ENCODE measurements at regions not wholly inside any gene's neighbourhood (a gene's known extent, or its start where the extent isn't known, plus 50 kb on each side); places are given as distances from the start of the nearest gene placed in this dataset.

DNA sequence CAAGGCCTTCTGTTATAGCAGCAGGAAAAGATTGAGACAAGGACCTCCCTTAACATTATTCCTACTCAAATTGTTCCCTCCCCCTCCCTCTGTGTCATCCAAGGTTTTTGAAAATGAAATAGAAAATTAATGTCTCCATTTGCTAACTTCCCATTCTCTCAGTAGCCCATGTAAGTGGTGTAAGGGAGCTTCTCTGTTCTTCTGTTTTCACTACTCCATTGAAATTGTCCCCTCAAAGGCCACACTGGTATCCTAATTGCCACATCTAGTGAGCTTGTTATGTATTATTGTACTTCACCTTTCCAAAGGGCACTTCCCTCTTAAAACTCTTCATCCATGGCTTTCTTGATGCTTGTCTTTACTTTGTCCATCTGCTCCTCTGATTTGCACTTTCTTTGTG, 131.2 kb upstream of the PIK3R1 start:
- Histone ChIP-seq H3K9ac (replicated peaks; ENCODE audit: extremely low read depth, insufficient read depth, low read length) (no peak overlapping the region), H4K20me1 (replicated peaks; ENCODE audit: control insufficient read depth, extremely low read depth, insufficient read depth, low read length) (no peaks in the 10 kb centered on the region), H3K4me2 (ENCODE audit: insufficient read depth, low read length) (no peak overlapping the region), H3K27ac (ENCODE audit: insufficient read depth, low read depth, low read length) (no peak overlapping the region), H3K27me3 (ENCODE audit: control insufficient read depth in 2 of 2, insufficient read depth in 2 of 2, low read length in 2 of 2) (no peaks in the 10 kb centered on the region), H2AFZ (ENCODE audit: low read depth, low read length) (no peak overlapping the region), H3K79me2 (ENCODE audit: control insufficient read depth, insufficient read depth, low read length) (no peaks in the 10 kb centered on the region), H3K4me1 (ENCODE audit: control insufficient read depth, extremely low read depth, insufficient read depth, low read length) (peaks cover 10% of the 10 kb centered on the region), H3K9me3 (replicated peaks; ENCODE audit: control insufficient read depth, insufficient read depth, low read length) (no peaks in the 10 kb centered on the region), H3K4me3 (replicated peaks in 1 of 3; ENCODE audit: insufficient read depth in 1 of 3, low read depth in 1 of 3, low read length in 3 of 3) (no peak overlapping the region), H3K36me3 (ENCODE audit: control insufficient read depth in 2 of 2, extremely low read depth in 1 of 2, insufficient read depth in 2 of 2, low read length in 2 of 2) (no peaks in the 10 kb centered on the region), H3K9me1 (replicated peaks; ENCODE audit: control insufficient read depth, extremely low read depth, insufficient read depth, low read length) (no peaks in the 10 kb centered on the region)
- no TSS peak for BruUV-seq (replicated peaks)
- intact Hi-C loops (cut with micrococcal nuclease): no loop called here
- dilution Hi-C loops (cut with MboI; ENCODE audit: extremely low pct_ligation_motif_present, low sequenced_read_pairs): no loop called here
- ChIA-PET CTCF (no interaction called here), POLR2A (no interaction called here)
- no peak for TF ChIP-seq GATA2 (IDR thresholded peaks at IDR 0.05; ENCODE audit: insufficient read depth, insufficient read length, low read depth, low read length)
- TF ChIP-seq EZH2 (IDR thresholded peaks at IDR 0.05; ENCODE audit: borderline replicate concordance, low read depth, low read length, severe bottlenecking): no peak
- no peak for TF ChIP-seq POLR2AphosphoS5 (IDR thresholded peaks at IDR 0.05; ENCODE audit: insufficient read depth, low read depth, low read length)
- TF ChIP-seq FOS (IDR thresholded peaks at IDR 0.05; ENCODE audit: borderline replicate concordance, insufficient read depth, low read length): no peak
- TF ChIP-seq POLR2A (IDR thresholded peaks at IDR 0.05; ENCODE audit: low read depth, low read length): no peak
- TF ChIP-seq MYC (IDR thresholded peaks at IDR 0.05; ENCODE audit: low read depth, low read length): no peak
- TF ChIP-seq, protein P1, sequence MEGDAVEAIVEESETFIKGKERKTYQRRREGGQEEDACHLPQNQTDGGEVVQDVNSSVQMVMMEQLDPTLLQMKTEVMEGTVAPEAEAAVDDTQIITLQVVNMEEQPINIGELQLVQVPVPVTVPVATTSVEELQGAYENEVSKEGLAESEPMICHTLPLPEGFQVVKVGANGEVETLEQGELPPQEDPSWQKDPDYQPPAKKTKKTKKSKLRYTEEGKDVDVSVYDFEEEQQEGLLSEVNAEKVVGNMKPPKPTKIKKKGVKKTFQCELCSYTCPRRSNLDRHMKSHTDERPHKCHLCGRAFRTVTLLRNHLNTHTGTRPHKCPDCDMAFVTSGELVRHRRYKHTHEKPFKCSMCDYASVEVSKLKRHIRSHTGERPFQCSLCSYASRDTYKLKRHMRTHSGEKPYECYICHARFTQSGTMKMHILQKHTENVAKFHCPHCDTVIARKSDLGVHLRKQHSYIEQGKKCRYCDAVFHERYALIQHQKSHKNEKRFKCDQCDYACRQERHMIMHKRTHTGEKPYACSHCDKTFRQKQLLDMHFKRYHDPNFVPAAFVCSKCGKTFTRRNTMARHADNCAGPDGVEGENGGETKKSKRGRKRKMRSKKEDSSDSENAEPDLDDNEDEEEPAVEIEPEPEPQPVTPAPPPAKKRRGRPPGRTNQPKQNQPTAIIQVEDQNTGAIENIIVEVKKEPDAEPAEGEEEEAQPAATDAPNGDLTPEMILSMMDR (IDR thresholded peaks at IDR 0.05; ENCODE audit: extremely low read depth in 1 of 2, insufficient read depth in 1 of 2, low read depth in 1 of 2, low read length in 2 of 2): no peak
- TF ChIP-seq JUN (IDR thresholded peaks at IDR 0.05; ENCODE audit: borderline replicate concordance, insufficient read depth, insufficient read length, low read depth): no peak
- TF ChIP-seq, protein P2, sequence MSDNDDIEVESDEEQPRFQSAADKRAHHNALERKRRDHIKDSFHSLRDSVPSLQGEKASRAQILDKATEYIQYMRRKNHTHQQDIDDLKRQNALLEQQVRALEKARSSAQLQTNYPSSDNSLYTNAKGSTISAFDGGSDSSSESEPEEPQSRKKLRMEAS (IDR thresholded peaks at IDR 0.05; ENCODE audit: insufficient read depth, insufficient read length): no peak
- no peak for DNase-seq (ENCODE audit: low read depth, low spot score)
- no peak for FAIRE-seq

Measured in endothelial cell of umbilical vein (primary cell).